Neuronal stem cell (in vitro differentiated cells): ENCODE measurements at regions not wholly inside any gene's neighbourhood (a gene's known extent, or its start where the extent isn't known, plus 50 kb on each side); places are given as distances from the start of the nearest gene placed in this dataset.
"Not testable (repeated sequence)": the region's sequence is repeated elsewhere in the genome, so short reads cannot be mapped to it uniquely, and the experiment has no call there.

Experiments
- DNase-seq: peaks from one replicate; pipeline ENCODE4 v3.0.0-alpha.2; 2013; ENCODE audit warnings: low spot score
- H2AFZ ChIP-seq: one replicate; pipeline ENCODE4 v1.6.1; 2013; ENCODE audit warnings: mild to moderate bottlenecking, low read length, inconsistent platforms
- H2AK5ac ChIP-seq: 2 replicates; pipeline ENCODE4 v1.6.1; 2013; ENCODE audit warnings: low read depth, mild to moderate bottlenecking, inconsistent platforms, low read length, moderate library complexity, mixed read lengths
- H2BK120ac ChIP-seq: 2 replicates; pipeline ENCODE4 v1.6.1; 2013; ENCODE audit warnings: low read depth, mild to moderate bottlenecking, inconsistent platforms, low read length, moderate library complexity, mixed read lengths
- H2BK12ac ChIP-seq: one replicate; pipeline ENCODE4 v1.6.1; 2013; ENCODE audit warnings: low read length, inconsistent platforms
- H2BK15ac ChIP-seq: 2 replicates; pipeline ENCODE4 v1.6.1; 2013; ENCODE audit warnings: mild to moderate bottlenecking, low read length, inconsistent platforms, mixed read lengths
- H2BK5ac ChIP-seq: one replicate; pipeline ENCODE4 v1.6.1; 2013; ENCODE audit warnings: inconsistent platforms, mild to moderate bottlenecking, low read length, moderate library complexity
- H3K14ac ChIP-seq: one replicate; pipeline ENCODE4 v1.6.1; 2013; ENCODE audit warnings: low read length, inconsistent platforms
- H3K18ac ChIP-seq: 2 replicates; pipeline ENCODE4 v1.6.1; 2013; ENCODE audit warnings: low read length, inconsistent platforms
- H3K23ac ChIP-seq: 2 replicates; pipeline ENCODE4 v1.6.1; 2013; ENCODE audit warnings: low read depth, mild to moderate bottlenecking, mixed read lengths, low read length, inconsistent platforms; ENCODE audit not compliant: poor library complexity
- H3K27ac ChIP-seq: replicated peaks from 3 replicates; pipeline ENCODE4 v1.5.1; 2013; ENCODE audit warnings: low read length, inconsistent platforms
- H3K27me3 ChIP-seq, 3 experiments: 2 replicates each; pipeline ENCODE4 v1.6.1; 2013; ENCODE audit warnings: low read length in 3 of 3, mild to moderate bottlenecking in 2 of 3, inconsistent platforms in 1 of 3, low read depth in 1 of 3, mixed read lengths in 1 of 3, moderate library complexity in 1 of 3; ENCODE audit not compliant: control insufficient read depth in 3 of 3, insufficient read depth in 3 of 3
- H3K36me3 ChIP-seq, 2 donors: replicated peaks in 1 of 2; 2 replicates each; pipeline ENCODE4 v1.6.1; 2013; ENCODE audit warnings: low read length in 2 of 2; ENCODE audit not compliant: control insufficient read depth in 2 of 2, insufficient read depth in 2 of 2
- H3K4ac ChIP-seq: 2 replicates; pipeline ENCODE4 v1.6.1; 2013; ENCODE audit warnings: inconsistent platforms, mild to moderate bottlenecking, low read length, moderate library complexity
- H3K4me1 ChIP-seq, 2 donors: 1 replicate in 1 of 2; 2 replicates in 1 of 2; pipeline ENCODE4 v1.6.1; 2013; ENCODE audit warnings: low read length in 2 of 2, low read depth in 1 of 2; ENCODE audit not compliant: control insufficient read depth in 2 of 2, insufficient read depth in 1 of 2
- H3K4me2 ChIP-seq: one replicate; pipeline ENCODE4 v1.6.1; 2013; ENCODE audit warnings: mild to moderate bottlenecking, low read length, inconsistent platforms; ENCODE audit not compliant: insufficient read depth, poor library complexity, severe bottlenecking
- H3K4me3 ChIP-seq, 2 donors: 2 replicates each; pipeline ENCODE4 v1.5.1; 2013; ENCODE audit warnings: low read length in 2 of 2, mild to moderate bottlenecking in 2 of 2, inconsistent platforms in 1 of 2, moderate library complexity in 1 of 2
- H3K79me1 ChIP-seq: one replicate; pipeline ENCODE4 v1.6.1; 2013; ENCODE audit warnings: low read depth, mild to moderate bottlenecking, inconsistent platforms, low read length, moderate library complexity
- H3K9ac ChIP-seq: one replicate; pipeline ENCODE4 v1.6.1; 2013; ENCODE audit warnings: mild to moderate bottlenecking, low read depth, low read length, inconsistent platforms; ENCODE audit not compliant: poor library complexity
- H3K9me3 ChIP-seq, 2 donors: replicated peaks in 1 of 2; 2 replicates each; pipeline versions ENCODE3 to v1.6.1; 2013; ENCODE audit warnings: low read length in 2 of 2, mild to moderate bottlenecking in 2 of 2, inconsistent platforms in 1 of 2, low read depth in 1 of 2, mixed read lengths in 1 of 2, moderate library complexity in 1 of 2; ENCODE audit not compliant: control insufficient read depth in 2 of 2, insufficient read depth in 1 of 2
- H4K8ac ChIP-seq: one replicate; pipeline ENCODE4 v1.6.1; 2013; ENCODE audit warnings: low read depth, mild to moderate bottlenecking, inconsistent platforms, low read length, moderate library complexity
- H4K91ac ChIP-seq: one replicate; pipeline ENCODE4 v1.6.1; 2013; ENCODE audit warnings: low read length, low read depth, mild to moderate bottlenecking, inconsistent platforms; ENCODE audit not compliant: poor library complexity
- WGBS, 2 donors: extraction: QIAGEN DNeasy Blood & Tissue Kit; methylation state at CpG; one replicate each; pipeline ENCODE4 v1.1.7; 2013; ENCODE audit warnings: missing lambda C conversion rate in 2 of 2, mixed read lengths in 1 of 2; ENCODE audit not compliant: insufficient read length in 2 of 2, insufficient replicate concordance in 1 of 2; ENCODE audit errors: extremely low coverage in 2 of 2; 5-methylcytosine and 5-hydroxymethylcytosine counted together

GRCh38 chr12:131386167-131386521 lies 324.7 kb upstream of the SFSWAP start:
- no peak overlapping the region for H3K4ac ChIP-seq
- no peaks in the 10 kb centered on the region for H3K36me3 ChIP-seq
- no peak overlapping the region for H4K91ac ChIP-seq
- no peak overlapping the region for H3K4me2 ChIP-seq
- WGBS, 2 donors, result no CpG with 5 or more reads among the region's 9 CpGs
- peak overlapping the region; percentile 56 for H2AK5ac ChIP-seq
- peaks cover 3 to 29% of the 10 kb centered on the region in 2 donors for H3K4me1 ChIP-seq
- peak overlapping the region; percentile 49 for H2BK15ac ChIP-seq
- peak overlapping the region; percentile 80 for H3K18ac ChIP-seq
- H3K79me1 ChIP-seq, result no peaks in the 10 kb centered on the region
- H3K9ac ChIP-seq, result no peak overlapping the region
- no peak overlapping the region for H3K27ac ChIP-seq
- H3K9me3 ChIP-seq, result no peaks in the 10 kb centered on the region
- H2BK120ac ChIP-seq, result no peak overlapping the region
- H3K4me3 ChIP-seq, result no peak overlapping the region
- H3K23ac ChIP-seq, result peak overlapping the region; percentile 65
- no peak overlapping the region for H4K8ac ChIP-seq
- peaks cover 0 to 13% (median 4%) of the 10 kb centered on the region in 3 experiments for H3K27me3 ChIP-seq
- no peak overlapping the region for H2AFZ ChIP-seq
- DNase-seq, result no peak
- no peak overlapping the region for H2BK12ac ChIP-seq
- peak overlapping the region; percentile 47 for H3K14ac ChIP-seq
- no peak overlapping the region for H2BK5ac ChIP-seq

- no peak overlapping the region for H2AK5ac ChIP-seq
- H3K4me1 ChIP-seq, result peaks cover 0 to 30% of the 10 kb centered on the region in 2 donors
- no peaks in the 10 kb centered on the region for H3K79me1 ChIP-seq
- peaks cover 0 to 13% (median 2%) of the 10 kb centered on the region in 3 experiments for H3K27me3 ChIP-seq
- H3K4ac ChIP-seq, result no peak overlapping the region
- no peak overlapping the region for H4K91ac ChIP-seq
- H3K18ac ChIP-seq, result no peak overlapping the region
- H2BK15ac ChIP-seq, result no peak overlapping the region
- H3K9ac ChIP-seq, result no peak overlapping the region
- no peak overlapping the region for H3K4me3 ChIP-seq
- no peaks in the 10 kb centered on the region for H3K9me3 ChIP-seq
- no peak overlapping the region for H2BK120ac ChIP-seq
- no peak overlapping the region for H2AFZ ChIP-seq
- no peak overlapping the region for H3K4me2 ChIP-seq
- no peak for DNase-seq
- no CpG with 5 or more reads among the region's 11 CpGs for WGBS, 2 donors
- no peak overlapping the region for H3K27ac ChIP-seq
- no peaks in the 10 kb centered on the region for H3K36me3 ChIP-seq
- H3K14ac ChIP-seq, result peak overlapping the region; percentile 75
- H2BK12ac ChIP-seq, result no peak overlapping the region
- H2BK5ac ChIP-seq, result no peak overlapping the region
- H3K23ac ChIP-seq, result no peak overlapping the region
- H4K8ac ChIP-seq, result no peak overlapping the region
Measured at GRCh38 chr12:131386781-131387180, 324.1 kb upstream of the SFSWAP start.

GRCh38 chr12:131387281-131388163 lies 323.4 kb upstream of the SFSWAP start:
- Histone ChIP-seq H2BK15ac (no peak overlapping the region), H3K9me3 (no peaks in the 10 kb centered on the region), H3K14ac (peak overlapping the region; percentile 4), H2AK5ac (no peak overlapping the region), H3K36me3 (no peaks in the 10 kb centered on the region), H3K4ac (no peak overlapping the region), H3K27me3 (peaks cover 0 to 13% (median 0%) of the 10 kb centered on the region in 3 experiments), H3K4me3 (no peak overlapping the region), H2BK120ac (no peak overlapping the region), H2BK5ac (peak overlapping the region; percentile 66), H3K27ac (no peak overlapping the region), H3K4me2 (no peak overlapping the region), H3K23ac (peak overlapping the region; percentile 55), H2BK12ac (no peak overlapping the region), H3K79me1 (no peaks in the 10 kb centered on the region), H3K9ac (no peak overlapping the region), H4K8ac (no peak overlapping the region), H3K4me1 (peaks cover 0 to 30% of the 10 kb centered on the region in 2 donors), H2AFZ (no peak overlapping the region), H3K18ac (peak overlapping the region; percentile 64), H4K91ac (no peak overlapping the region)
- DNase-seq, result no peak
- no CpG with 5 or more reads among the region's 35 CpGs for WGBS, 2 donors

GRCh38 chr12:131388164-131389053 lies 322.5 kb upstream of the SFSWAP start:
- H3K79me1 ChIP-seq, H4K91ac ChIP-seq, H3K4me3 ChIP-seq, H3K27ac ChIP-seq, H3K36me3 ChIP-seq, H2BK15ac ChIP-seq, H3K23ac ChIP-seq, H3K9ac ChIP-seq, H4K8ac ChIP-seq, H2BK120ac ChIP-seq, H2AK5ac ChIP-seq, H3K9me3 ChIP-seq, DNase-seq, H3K14ac ChIP-seq, H3K4me2 ChIP-seq, H2BK12ac ChIP-seq, H2AFZ ChIP-seq, H3K4ac ChIP-seq: not testable (repeated sequence)
- WGBS, 2 donors, result no CpG with 5 or more reads among the region's 10 CpGs
- Histone ChIP-seq H2BK5ac (peak overlapping the region; percentile 3), H3K4me1 (peaks cover 0 to 30% of the 10 kb centered on the region in 2 donors), H3K18ac (peak overlapping the region; percentile 2), H3K27me3 (peaks cover 0 to 13% (median 0%) of the 10 kb centered on the region in 3 experiments)
